CD1c-positive myeloid dendritic cell (primary cell): ENCODE measurements at regions not wholly inside any gene's neighbourhood (a gene's known extent, or its start where the extent isn't known, plus 50 kb on each side); places are given as distances from the start of the nearest gene placed in this dataset.

Source experiments
- DNase-seq: peaks from one replicate; pipeline ENCODE4 v3.0.0-alpha.2; 2016; ENCODE audit errors: extremely low spot score

DNA sequence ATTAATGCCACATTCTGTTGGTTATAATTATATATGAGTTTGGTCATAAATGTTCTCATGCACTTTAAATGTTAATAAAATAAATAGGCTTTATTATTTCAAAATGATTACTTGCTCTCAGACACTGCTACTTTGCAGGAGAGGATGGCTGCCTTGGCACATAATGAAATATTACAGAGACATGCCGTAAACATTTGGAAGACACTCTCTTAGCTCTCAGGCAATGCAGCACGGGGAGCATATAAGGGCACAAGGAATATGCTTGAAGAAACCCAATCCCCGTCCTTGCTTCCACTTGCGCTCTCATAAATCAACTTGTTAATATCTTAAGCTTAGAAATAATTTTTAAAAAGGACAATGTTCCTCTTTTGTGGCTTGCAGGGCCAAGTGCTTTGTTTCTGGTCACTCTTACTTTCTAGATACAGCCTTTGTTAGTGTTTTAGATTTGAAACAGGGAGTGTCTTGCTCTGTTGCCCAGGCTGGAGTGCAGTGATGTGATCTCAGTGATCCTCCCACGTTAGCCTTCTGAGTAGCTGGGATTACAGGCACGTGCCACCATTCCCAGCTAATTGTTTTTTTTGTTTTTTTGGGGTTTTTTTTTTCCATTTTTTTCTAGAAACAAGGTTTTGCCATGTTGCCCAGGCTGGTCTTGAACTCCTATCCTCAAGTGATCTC lies 445.0 kb downstream of the SPRY1 start:
- DNase-seq = no peak

DNA sequence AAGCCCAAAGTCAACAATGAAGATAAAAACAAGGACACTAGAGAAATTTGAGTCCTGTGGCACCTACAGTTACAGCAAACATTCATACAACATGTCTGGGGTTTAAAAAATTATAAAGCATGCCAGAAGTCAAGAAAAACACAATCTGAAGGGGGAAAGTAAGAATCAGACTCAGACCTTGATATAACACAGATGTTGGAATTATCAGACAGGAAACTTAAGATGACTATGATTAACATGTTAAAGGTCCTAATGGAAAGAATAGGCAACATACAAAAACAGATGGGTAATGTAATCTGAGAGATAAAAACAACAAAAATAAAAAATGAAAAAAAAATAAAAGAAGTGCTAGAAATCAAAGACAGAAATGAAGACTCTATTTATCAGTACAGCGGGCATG lies 446.5 kb downstream of the SPRY1 start:
- DNase-seq = no peak

DNA sequence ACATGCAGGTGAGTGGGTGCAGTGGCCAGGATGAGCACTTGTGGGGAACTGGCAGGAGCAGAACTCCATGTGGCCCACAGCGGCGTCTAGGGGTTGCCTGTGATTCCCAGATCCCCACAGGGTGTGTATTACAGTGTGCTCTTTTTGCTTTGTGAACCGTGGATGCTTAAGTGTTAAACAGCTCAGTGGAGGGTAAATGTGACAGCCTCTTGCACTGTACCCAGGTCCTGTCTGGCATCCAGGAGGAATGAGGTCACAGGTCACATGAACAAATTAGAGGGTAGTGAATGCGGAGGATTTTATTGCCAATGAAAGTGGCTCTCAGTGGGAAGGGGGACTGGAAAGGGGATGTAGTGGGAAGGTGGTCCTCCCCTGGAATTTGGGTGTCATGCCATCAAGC lies 447.8 kb downstream of the SPRY1 start:
- no peak for DNase-seq

DNA sequence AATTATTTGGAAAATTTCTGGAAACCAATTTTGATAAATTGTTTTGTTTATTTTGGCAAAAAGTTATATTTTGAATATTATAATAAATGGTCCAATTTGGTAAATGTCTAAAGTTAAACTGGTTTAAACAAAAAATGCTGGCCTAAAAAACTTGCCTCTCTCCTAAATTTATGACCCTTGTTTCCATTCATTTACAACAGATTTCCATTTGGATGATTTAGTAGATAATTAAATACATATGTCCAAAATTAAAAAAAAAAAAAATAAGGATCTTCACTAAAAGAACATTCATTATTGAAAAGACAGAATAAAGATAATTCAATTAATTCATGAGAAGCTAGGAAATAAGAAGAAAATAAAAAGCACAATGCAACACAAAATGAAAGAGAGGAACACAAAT lies 449.5 kb downstream of the SPRY1 start:
- no peak for DNase-seq

DNA sequence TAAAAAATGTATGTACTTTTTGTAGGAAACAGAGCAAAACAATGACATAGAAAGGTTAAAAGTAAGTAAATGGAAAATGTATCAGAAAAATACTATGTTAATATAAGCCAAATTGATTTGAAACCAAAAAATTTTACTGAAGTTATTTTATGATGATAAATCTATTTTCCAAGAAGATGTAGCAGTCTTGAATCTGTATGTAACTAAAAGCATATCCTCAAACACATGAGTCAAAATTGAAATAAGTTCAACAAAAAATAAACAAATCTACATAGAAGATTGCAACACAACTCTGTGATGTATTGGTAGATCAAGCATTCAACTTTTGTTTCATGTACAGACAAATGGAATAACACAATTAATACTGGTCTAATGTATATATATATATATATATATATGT lies 450.0 kb downstream of the SPRY1 start:
- no peak for DNase-seq

DNA sequence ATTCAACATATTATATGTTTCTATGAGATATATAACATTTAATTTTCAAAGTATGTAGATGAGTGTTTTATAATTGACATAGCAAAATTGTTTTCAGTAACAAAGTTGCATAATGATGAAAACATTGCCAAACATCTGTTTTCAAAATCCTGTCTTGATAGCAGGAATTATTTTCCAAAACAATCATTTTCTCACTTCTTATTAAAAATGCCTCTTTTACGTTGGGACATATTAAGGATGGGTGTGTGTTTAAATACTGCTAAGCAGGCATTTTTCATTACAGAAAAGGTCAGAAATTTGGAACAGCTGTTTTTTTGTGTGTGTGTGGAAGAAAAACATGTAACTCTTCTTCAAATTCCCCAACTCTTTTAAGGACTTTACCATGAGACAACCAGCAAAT lies 452.0 kb downstream of the SPRY1 start:
- DNase-seq = no peak

DNA sequence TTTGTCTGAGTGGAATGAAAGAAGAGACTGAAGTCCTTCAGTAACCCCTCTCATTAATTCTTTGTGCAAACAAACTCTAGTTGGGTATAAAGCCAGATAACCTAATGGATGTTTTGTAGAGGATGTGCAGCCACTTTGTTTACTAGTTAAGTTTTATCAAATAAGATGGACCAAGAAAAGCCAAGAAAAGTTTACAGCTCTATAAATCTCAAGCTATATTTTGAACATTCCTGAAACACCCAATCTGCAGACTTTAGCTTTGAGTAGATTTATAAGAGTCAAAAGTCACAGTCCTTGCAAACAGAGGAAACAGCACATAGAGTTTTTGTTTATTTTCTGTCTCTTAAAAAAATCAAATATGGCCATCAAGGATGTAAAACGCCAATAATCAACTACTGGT lies 452.9 kb downstream of the SPRY1 start:
- no peak for DNase-seq

DNA sequence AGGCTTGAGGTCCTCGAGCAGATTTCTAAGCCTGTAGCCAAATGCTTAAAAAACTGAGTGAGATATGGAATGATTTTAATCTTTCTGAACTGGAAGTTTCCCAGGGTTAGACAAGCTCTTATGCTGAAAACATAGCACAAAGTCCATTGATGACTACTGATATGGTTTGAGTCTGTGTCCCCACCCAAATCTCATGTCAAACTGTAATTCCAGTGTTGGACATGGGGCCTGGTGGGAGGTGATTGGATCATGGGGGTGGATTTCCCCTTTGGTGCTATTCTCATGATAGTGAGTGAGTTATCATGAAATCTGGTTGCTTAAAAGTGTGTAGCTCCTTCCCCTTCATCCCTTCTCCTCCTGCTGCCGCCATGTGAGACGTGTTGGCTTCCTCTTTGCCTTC lies 454.9 kb downstream of the SPRY1 start:
- no peak for DNase-seq

DNA sequence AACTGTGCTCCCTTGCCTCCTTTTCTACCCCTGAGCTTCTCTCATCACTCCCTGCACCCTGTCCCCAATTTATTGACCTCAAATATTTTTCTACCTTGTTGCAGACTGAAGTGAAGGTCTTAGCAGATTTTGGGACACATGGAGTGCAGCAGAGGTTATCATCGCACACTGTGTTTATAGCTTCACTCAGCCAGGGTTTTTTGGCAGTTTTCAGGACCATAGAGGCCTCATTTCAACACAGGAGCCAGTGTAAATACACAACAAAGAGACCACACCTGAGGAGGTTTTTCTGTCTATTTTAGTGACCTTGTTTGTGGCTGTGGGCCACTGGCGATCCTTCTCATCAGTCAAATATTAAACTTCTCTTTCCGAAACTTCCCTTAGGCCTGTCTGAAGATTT lies 457.1 kb downstream of the SPRY1 start:
- no peak for DNase-seq

DNA sequence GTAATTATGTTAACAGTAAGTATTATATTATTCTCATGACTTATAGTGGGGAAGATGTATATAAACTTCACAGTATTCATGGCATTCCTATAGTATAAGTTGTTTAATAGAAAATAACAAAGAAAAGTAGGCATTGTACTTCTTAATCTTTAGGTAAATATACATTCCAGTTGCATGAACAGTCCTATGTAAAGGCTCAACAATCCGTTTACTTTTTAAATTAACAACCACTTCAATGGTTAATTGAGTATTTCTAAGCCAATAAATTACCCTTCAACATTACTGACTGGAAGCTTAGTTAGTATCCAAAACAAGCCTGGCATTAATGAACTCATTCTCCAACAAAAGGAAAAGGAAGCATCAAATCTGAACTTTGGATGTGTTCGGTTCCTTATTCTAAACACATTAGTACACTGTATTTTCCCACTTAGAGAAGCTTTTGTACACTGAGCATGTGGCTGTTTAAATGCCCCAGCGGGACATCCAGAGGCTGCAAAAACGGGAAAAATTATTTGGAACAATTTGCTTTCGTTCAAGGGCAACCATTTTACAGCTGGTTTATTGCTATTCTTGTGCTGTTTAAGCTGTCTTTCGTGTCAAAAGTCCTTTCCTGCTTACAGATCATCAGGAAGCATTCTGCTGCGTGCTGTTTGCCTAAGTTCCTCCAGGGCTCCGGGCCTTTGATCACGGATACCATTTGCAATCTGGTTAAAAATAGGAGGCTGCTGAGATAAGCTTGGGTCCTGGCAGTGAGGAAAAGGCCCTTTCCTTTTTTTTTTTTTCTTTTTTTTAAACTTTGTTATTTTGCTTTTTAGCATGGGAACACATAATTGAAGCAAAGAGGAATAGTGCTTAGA lies 460.3 kb downstream of the SPRY1 start:
- DNase-seq = no peak

DNA sequence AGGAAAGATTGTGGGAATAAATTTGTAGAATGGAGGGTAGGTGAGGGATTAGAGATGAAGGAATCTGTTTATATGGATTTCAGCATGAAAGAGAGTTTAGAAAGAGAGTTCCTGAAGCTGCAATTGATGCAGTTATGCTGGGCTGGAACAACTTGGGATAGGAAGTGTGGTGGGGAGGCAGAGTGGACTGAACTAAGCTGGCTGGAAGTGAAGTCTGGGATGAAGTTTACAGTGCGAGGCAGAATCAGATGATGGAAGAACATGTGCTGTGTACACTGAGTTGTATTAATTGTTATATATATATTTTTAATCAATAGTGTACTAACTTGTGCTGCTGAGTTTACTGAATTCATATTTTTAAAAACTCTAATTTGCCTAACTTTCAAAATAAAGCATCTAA lies 461.9 kb downstream of the SPRY1 start:
- DNase-seq = no peak

DNA sequence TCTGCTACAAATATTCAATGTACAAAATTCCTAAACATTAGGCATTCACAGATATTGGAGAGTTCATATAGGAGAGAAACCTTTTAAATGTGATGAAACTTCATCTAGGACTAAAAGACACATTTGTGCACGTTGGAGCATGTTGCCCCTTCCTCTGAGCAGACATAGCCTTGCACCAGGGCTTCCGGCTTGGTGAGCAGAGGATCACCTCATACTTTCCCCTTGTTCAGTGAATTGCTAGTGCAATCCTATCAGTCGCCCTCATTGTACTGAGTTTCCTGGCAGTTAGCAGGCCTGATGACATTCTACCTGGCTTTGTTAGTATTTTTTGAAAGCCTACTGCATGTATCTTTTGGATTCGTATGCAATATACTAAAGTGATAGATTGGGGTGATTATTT lies 466.2 kb downstream of the SPRY1 start:
- no peak for DNase-seq

DNA sequence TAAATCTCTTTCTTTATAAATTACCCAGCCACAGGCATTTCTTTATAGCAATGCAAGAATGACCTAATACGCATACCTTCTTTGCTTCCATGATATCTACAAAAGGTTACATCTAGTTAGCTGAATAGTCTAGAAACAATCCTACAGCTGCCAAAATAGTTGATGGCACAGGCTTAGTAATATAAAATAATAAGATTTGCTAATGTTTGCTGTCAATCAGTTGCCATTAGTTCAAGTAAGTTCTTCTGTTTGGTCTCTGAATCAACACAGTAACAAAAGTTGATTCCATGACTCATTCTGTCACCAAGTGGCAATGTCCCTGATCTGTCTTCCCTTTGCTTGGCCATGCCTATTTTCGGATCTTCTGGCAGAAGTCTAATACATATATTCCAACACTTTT lies 470.2 kb downstream of the SPRY1 start:
- no peak for DNase-seq

DNA sequence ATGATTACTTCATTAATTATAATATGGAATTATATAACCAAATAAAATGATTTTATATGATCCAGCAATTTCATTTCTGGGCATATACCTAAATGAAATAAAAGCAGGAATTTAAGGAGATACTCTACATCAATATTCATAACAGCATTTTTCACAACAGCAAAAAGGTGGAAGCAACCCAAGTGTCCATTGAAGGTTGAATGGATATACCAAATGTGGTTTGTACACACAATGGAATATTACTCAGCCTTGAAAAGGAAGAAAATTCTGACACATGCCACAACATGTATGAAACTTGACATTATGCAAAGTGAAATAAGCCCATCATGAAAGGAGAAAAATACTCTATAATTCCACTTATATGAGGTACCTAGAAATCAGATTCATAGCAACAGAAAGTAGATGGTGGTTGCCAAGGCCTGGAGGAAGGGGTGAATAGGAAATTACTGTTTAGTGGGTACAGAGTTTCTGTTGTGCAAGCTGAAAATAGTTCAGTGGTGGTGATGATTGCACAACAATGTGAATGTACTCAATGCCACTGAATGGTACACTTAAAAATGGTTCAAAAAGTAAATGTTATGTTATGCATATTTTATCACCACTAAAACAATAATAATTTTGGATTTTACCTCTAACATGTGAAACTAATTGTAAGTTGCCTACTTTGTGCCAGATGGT lies 471.5 kb downstream of the SPRY1 start:
- no peak for DNase-seq

DNA sequence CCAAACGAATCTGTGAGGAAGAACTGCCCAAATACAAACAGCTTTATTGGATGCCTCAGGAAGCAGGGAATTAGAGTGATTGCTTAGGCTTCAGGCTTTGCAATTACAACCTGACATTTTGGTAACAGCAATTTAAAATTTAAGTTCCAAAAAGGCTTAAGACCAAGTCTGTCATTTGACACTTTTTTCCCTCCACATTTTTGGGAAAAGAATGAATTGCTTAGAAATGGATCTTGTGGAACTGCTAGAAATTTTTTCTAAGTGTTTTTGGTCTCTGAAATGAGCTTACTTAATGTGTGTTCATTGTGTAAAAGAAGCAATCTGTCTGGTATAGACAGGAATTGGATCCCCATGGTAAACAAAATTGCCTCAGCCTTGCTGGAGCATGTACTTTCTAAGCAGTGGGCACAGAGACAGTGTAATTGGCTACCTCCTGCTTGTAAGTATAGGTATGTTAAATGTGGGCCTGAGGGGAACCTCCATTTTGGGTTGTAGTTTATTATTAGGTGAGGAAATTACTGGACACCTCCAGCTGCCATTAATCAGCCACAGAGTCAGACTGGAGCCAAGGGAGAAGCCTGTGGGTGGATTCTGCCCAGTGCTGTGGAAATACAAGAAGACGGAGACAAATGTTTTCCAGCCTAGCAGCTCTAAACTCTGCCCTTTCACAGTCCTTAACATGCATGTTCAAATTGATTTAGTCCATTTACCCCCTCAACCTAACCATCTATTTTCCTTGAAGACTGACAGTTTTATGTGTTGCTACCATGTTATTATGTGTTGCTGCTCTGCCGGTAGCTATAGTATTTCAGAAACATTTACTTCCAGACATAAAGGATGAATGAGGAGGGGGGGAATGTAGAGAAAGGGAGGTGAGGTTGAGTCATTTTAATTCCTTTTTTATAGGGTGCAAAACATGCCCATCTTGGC lies 473.0 kb downstream of the SPRY1 start:
- no peak for DNase-seq

DNA sequence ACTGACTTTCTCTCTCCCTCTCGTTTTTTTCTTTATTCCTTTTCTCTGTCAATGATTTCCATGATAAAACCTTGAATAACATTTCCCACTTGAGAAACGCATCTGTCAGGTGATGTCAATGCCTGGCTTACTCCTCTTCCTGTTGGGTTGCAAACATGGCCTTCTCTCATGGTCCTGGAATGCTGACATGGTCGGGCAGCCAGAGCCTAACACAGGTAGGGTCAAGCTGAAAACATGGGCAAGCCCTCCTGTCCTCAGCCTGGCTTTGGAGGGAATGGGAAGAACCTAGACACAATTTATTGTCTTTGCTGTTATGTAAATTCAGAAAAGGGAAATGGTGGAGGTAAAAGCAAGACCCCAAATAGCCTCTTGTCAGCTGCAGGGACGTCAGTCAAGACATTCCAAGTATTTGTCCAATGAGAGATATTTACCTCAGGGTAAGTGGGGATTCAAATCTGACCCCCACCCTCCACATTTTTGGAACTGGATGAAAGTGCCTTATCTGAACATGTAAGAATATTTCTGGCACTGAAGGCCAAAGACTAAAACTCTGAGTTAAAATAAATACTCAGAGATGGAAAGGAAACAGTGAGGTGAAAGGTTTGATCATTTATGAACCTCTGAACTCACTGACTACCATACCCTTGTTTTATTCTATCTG lies 473.8 kb downstream of the SPRY1 start:
- DNase-seq = no peak

DNA sequence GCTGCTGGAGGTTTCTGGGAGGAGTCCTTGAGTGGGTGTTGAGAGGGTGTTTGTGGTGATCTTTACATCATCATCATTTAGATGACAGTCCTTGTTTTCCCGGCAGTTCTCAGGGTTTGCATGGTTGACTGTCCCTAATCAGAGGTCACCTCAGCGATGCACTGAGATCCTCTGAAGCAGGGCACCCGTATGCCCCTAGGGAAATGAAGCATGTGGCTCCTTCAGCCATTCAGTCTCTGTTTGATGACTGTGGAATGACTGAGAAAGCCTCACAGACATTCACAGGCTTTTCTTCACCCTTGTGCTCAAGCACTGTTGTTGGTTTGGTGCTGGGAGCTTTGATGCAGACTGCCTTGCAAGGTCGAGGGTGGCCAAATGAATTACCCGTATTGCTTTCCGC lies 474.7 kb downstream of the SPRY1 start:
- no peak for DNase-seq

DNA sequence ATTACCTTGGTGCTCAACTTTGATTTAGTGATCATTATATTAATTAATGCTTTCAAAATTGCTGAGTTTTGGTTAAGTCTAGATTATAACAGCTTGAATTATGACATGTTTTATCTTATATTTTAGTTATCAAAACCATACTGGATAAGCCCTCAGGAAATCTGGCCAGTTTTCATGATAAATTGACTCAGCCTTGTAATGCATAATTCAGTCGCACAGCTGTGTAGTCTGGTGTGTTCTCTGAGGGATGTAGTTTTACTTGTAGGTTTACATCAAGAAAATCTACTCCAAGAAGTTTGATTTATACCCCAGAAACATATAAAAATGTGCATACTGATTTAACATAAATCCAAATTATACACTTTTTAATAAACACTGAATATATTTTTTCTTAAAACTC lies 477.5 kb downstream of the SPRY1 start:
- no peak for DNase-seq

DNA sequence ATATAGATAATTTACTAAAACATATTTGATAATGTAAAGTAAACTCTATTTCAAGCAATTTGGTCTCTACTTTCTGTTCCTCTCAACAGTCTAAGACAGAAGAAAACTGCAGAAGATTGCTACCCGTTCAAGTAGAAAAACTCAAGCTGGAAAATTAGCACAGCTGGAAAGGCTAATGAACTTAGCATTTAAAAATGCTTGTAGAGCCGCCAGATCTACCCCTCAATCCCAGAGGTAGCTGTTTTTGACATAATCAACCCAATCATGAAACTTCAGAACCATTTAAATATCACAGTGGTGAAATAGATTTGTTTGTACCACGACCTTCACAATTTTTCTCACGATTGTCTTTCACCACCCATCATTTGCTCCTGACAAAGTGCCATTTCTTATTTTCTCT lies 479.5 kb downstream of the SPRY1 start:
- no peak for DNase-seq

DNA sequence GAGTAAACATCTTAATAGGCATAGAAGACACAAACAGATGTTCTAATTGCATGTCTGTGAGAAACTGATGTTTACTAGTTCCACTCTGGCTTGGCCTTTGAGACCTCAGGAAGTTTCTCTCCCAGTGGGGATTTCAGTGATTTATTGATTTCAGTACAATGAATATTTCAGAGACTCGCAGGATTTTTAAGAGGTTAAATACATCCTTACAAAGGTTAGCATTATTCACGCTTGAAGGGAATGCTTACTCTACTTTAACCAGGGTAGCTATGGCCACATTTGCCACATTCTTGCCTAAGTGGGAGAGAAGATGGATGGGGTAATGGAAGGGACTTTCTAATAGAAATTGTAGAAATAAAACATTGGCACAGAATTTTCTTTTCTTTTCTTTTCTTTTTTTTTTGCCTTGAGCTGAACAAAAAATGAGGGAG lies 480.1 kb downstream of the SPRY1 start:
- no peak for DNase-seq

DNA sequence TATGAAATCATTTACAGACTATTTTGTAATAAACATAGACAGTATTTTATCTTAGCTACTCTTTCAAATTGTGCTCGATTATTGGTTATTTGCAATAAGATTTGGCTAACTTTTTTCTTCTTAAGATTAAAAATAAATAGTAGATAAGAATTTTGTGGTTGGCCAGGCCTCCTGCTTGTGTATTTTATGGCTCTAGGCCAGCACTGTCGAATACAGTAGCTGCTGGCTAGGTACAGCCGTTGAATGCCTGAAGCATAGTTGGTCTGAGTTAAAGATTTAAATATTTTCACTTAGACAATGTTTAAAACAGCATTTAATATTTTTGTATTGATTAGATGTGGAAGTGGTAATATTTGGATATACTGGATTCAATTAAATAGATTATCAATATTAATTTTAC lies 481.0 kb downstream of the SPRY1 start:
- DNase-seq = no peak
